GM23338 (cell line): ENCODE measurements at regions not wholly inside any gene's neighbourhood (a gene's known extent, or its start where the extent isn't known, plus 50 kb on each side); places are given as distances from the start of the nearest gene placed in this dataset.

ENCODE experiments used
- CREB1 ChIP-seq: fragments of 250-450 bp; sonication (Bioruptor Pico); IDR thresholded peaks from 2 replicates; pipeline ENCODE4 v1.5.0; 2020; ENCODE audit warnings: low read depth, mild to moderate bottlenecking, moderate library complexity
- CTCF ChIP-seq, 2 experiments: fragments of 200-600 bp in 1 of 2; sonication (generic) in 1 of 2; conservative IDR thresholded peaks; 2 replicates each; pipeline versions ENCODE4 v1.5.1 to v1.6.1; 2016 to 2017; ENCODE audit warnings: antibody characterized with exemption in 2 of 2, low read depth in 2 of 2, mild to moderate bottlenecking in 2 of 2, moderate library complexity in 1 of 2
- EZH2 ChIP-seq: fragments of 200-600 bp; sonication (generic); IDR thresholded peaks from one replicate; pipeline ENCODE4 v1.8.0; 2017; ENCODE audit warnings: antibody characterized with exemption, mild to moderate bottlenecking, low read depth; ENCODE audit not compliant: unreplicated experiment
- EZH2phosphoT487 ChIP-seq: fragments of 200-600 bp; sonication (generic); IDR thresholded peaks from one replicate; pipeline ENCODE4 v1.8.1; 2018; ENCODE audit warnings: antibody characterized with exemption; ENCODE audit not compliant: unreplicated experiment
- POLR2AphosphoS5 ChIP-seq: IDR thresholded peaks from 2 replicates; pipeline ENCODE4 v1.6.1; 2016; ENCODE audit warnings: antibody characterized with exemption, low read depth
- TF ChIP-seq, protein P1 (sequence below): IDR thresholded peaks from one replicate; pipeline ENCODE4 v1.6.1; 2018; ENCODE audit warnings: antibody characterized with exemption; ENCODE audit not compliant: unreplicated experiment

DNA sequence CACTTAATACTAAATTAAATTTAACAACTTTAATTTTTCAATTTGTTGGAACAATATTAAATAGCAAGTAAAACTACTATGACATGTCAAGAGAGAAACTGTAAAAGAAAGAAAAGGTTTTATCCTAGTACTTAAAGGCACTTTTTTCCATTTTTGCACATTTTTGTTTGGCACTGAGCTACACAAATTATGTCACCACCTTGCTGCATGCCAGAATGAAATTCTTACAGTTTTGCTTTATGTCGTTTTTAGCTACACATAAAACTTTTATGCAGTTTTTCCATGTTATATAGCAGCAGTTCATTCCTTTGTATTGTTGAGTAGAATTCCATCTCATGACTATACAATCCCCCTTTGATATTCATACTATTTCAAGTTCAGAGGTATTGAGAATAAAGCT, 99.1 kb upstream of the RXFP1 start:
- no peak for TF ChIP-seq CTCF (conservative IDR thresholded peaks at IDR 0.05; ENCODE audit: low read depth in 2 of 2)
- no peak for TF ChIP-seq EZH2
- no peak for TF ChIP-seq CREB1
- TF ChIP-seq, protein P1, sequence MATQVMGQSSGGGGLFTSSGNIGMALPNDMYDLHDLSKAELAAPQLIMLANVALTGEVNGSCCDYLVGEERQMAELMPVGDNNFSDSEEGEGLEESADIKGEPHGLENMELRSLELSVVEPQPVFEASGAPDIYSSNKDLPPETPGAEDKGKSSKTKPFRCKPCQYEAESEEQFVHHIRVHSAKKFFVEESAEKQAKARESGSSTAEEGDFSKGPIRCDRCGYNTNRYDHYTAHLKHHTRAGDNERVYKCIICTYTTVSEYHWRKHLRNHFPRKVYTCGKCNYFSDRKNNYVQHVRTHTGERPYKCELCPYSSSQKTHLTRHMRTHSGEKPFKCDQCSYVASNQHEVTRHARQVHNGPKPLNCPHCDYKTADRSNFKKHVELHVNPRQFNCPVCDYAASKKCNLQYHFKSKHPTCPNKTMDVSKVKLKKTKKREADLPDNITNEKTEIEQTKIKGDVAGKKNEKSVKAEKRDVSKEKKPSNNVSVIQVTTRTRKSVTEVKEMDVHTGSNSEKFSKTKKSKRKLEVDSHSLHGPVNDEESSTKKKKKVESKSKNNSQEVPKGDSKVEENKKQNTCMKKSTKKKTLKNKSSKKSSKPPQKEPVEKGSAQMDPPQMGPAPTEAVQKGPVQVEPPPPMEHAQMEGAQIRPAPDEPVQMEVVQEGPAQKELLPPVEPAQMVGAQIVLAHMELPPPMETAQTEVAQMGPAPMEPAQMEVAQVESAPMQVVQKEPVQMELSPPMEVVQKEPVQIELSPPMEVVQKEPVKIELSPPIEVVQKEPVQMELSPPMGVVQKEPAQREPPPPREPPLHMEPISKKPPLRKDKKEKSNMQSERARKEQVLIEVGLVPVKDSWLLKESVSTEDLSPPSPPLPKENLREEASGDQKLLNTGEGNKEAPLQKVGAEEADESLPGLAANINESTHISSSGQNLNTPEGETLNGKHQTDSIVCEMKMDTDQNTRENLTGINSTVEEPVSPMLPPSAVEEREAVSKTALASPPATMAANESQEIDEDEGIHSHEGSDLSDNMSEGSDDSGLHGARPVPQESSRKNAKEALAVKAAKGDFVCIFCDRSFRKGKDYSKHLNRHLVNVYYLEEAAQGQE = no peak
- TF ChIP-seq POLR2AphosphoS5 = no peak
- TF ChIP-seq EZH2phosphoT487 = no peak
